H54 (cell line): ENCODE measurements at regions not wholly inside any gene's neighbourhood (a gene's known extent, or its start where the extent isn't known, plus 50 kb on each side); places are given as distances from the start of the nearest gene placed in this dataset.
"Not testable (repeated sequence)": the region's sequence is repeated elsewhere in the genome, so short reads cannot be mapped to it uniquely, and the experiment has no call there.

Source experiments
- DNase-seq: peaks from one replicate; pipeline ENCODE4 v3.0.0; 2011; ENCODE audit warnings: low spot score, mixed read lengths; ENCODE audit not compliant: insufficient read length
- FAIRE-seq: peaks from 3 replicates; lab custom pipeline; 2011; peaks lifted over from hg19 to GRCh38; lab: Jason Lieb, UNC
- POLR2A ChIP-seq: IDR thresholded peaks from 2 replicates; pipeline ENCODE4 v1.6.1; 2011; ENCODE audit warnings: low read depth, mild to moderate bottlenecking, low read length

- DNase-seq (no peak), FAIRE-seq (no peak)
- no peak for TF ChIP-seq POLR2A
Observed at GRCh38 chr3:10721101-10721500, 94.9 kb upstream of the SLC6A11 start.

- DNase-seq (no peak), FAIRE-seq (no peak)
- TF ChIP-seq POLR2A: no peak
Observed at GRCh38 chr3:10722911-10723310, 93.1 kb upstream of the SLC6A11 start.

- DNase-seq (no peak), FAIRE-seq (no peak)
- TF ChIP-seq POLR2A: no peak
Observed at GRCh38 chr3:10723991-10724390, 92.0 kb upstream of the SLC6A11 start.

- no peak for TF ChIP-seq POLR2A
- DNase-seq: no peak
- no peak for FAIRE-seq
Observed at GRCh38 chr3:10725067-10725466, 91.0 kb upstream of the SLC6A11 start.

GRCh38 chr3:10725846-10726245 lies 90.2 kb upstream of the SLC6A11 start:
- TF ChIP-seq POLR2A: no peak
- DNase-seq (no peak), FAIRE-seq (no peak)

GRCh38 chr3:10726787-10727186 lies 89.2 kb upstream of the SLC6A11 start:
- TF ChIP-seq POLR2A: no peak
- DNase-seq: no peak
- no peak for FAIRE-seq

- FAIRE-seq (no peak), DNase-seq (no peak)
- TF ChIP-seq POLR2A: no peak
Observed at GRCh38 chr3:10729439-10729838, 86.6 kb upstream of the SLC6A11 start.

- DNase-seq (no peak), FAIRE-seq (no peak)
- TF ChIP-seq POLR2A: no peak
Observed at GRCh38 chr3:10732292-10732691, 83.7 kb upstream of the SLC6A11 start.

GRCh38 chr3:10733297-10733696 lies 82.7 kb upstream of the SLC6A11 start:
- FAIRE-seq (no peak), DNase-seq (no peak)
- TF ChIP-seq POLR2A: no peak

GRCh38 chr3:10736444-10736843 lies 79.6 kb upstream of the SLC6A11 start:
- DNase-seq: not testable (repeated sequence)

GRCh38 chr3:10737785-10738184 lies 78.2 kb upstream of the SLC6A11 start:
- no peak for TF ChIP-seq POLR2A
- DNase-seq: no peak
- no peak for FAIRE-seq

More at GRCh38 chr3:10736444-10736843, 79.6 kb upstream of the SLC6A11 start:
- not testable (repeated sequence) for FAIRE-seq

- peak; percentile 40 for DNase-seq
- no peak for FAIRE-seq
- no peak for TF ChIP-seq POLR2A
Observed at GRCh38 chr3:10738688-10739372, 77.2 kb upstream of the SLC6A11 start.

- DNase-seq (no peak), FAIRE-seq (no peak)
- TF ChIP-seq POLR2A: no peak
Observed at GRCh38 chr3:10740954-10741353, 75.1 kb upstream of the SLC6A11 start.

GRCh38 chr3:10741891-10742671 lies 73.9 kb upstream of the SLC6A11 start:
- FAIRE-seq: no peak
- DNase-seq: no peak
- no peak for TF ChIP-seq POLR2A
